HG03432 (cell line): ENCODE measurements at regions not wholly inside any gene's neighbourhood (a gene's known extent, or its start where the extent isn't known, plus 50 kb on each side); places are given as distances from the start of the nearest gene placed in this dataset.

ENCODE experiments used
- ATAC-seq: cut with Tn5 transposase; IDR thresholded peaks from one replicate; pipeline ENCODE4 v1.9.1; 2021; ENCODE audit warnings: mild to moderate bottlenecking, moderate library complexity; ENCODE audit not compliant: unreplicated experiment

DNA sequence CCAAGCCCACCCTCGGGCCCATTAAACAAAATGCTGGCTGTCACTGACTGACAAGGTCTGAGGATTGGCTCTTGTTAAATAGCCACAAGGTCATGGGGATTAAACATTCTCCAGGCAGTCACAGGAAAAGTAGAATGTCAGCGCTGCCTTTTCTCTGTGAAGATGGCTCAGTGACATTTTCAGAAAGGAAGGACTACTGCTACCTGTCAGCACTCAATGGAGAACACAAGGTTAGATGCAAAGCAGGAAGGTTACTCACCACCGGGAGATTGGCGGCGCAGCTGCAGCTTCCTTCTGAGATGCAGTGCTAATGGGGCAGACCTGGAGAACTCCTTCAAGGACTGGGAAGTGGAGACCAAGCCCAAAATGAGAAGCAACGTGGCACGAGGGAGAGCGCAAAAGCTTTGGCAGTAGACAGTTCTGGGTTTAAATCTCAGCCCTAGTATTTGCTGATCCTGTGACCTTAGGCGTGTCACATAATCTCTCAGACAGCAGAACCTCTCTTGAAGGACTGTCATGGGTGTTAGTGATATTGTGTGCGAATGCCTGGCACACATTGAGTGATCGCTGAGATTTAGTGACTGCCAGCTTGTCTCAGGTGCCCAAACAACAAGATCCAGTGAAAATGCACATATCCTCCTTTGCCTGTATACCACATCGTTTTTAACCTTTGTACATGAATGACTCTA is 213.1 kb upstream of the BOD1L1 start:
- no peak for ATAC-seq

- ATAC-seq: no peak
Observed at GRCh38 chr4:13844740-13845139, 217.2 kb upstream of the BOD1L1 start.

DNA sequence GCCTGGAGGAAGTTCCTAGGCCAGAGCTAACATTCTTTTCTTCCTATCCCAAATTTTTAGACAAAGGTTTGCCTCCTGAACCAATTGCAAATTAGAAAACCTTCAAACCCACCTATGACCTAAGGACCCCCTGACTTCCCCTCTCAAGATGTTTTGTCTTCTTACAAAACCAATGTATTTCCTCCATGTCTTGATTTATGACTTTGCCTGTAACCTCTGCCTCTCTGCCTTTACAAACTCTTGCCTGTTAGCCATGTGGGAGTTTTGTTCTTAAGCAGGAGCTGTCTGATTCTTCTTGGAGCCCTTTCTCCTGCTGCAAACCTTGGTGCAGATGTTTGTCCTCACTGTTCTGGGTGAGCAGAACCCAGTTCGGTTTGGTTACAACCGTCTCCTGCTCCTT is 222.3 kb upstream of the BOD1L1 start:
- ATAC-seq: no peak

GRCh38 chr4:13851085-13851940 is 223.8 kb upstream of the BOD1L1 start:
- no peak for ATAC-seq

DNA sequence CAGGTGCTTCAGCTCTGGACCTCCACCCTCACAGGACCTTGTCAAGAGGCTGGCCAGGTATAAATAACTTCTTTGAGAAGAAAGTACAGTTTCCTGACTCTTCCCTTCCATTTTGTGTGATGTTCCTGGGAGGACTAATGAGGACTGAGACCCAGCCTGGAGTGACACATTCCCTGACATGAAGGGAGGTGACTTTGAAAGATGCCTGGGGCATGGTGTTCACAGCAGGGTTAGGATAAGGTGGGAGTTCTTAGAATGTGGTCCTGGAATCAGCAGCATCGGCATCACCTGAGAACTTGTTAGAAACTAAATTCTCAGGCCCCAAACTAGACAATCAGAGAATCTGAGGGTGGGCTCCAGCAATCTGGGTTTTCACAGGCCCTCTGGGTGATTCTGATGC is 224.9 kb upstream of the BOD1L1 start:
- ATAC-seq: no peak

GRCh38 chr4:13856387-13856786 is 228.9 kb upstream of the BOD1L1 start:
- no peak for ATAC-seq

- no peak for ATAC-seq
Observed at GRCh38 chr4:13857397-13857796, 229.9 kb upstream of the BOD1L1 start.

GRCh38 chr4:13857800-13858199 is 230.3 kb upstream of the BOD1L1 start:
- ATAC-seq: no peak

GRCh38 chr4:13859423-13859822 is 231.9 kb upstream of the BOD1L1 start:
- ATAC-seq: no peak

DNA sequence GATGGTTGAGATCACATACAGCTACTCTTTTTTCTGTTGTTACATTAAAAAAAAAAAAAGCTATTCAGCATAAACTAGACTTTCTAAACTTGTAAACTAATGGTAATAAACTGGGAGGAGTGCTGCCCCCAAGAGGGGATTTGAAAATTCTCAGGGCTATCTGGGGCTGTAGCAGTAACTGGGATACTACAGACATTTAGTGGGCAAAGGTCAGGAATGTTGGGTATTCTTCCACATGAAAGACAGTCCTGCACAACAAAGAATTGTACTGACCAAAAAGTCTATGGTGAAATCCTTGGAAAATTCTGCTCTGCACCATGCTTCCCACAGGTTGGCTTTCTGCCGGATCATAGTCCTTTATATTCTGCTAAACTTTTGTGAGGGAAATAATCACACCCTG is 232.6 kb upstream of the BOD1L1 start:
- ATAC-seq: no peak

DNA sequence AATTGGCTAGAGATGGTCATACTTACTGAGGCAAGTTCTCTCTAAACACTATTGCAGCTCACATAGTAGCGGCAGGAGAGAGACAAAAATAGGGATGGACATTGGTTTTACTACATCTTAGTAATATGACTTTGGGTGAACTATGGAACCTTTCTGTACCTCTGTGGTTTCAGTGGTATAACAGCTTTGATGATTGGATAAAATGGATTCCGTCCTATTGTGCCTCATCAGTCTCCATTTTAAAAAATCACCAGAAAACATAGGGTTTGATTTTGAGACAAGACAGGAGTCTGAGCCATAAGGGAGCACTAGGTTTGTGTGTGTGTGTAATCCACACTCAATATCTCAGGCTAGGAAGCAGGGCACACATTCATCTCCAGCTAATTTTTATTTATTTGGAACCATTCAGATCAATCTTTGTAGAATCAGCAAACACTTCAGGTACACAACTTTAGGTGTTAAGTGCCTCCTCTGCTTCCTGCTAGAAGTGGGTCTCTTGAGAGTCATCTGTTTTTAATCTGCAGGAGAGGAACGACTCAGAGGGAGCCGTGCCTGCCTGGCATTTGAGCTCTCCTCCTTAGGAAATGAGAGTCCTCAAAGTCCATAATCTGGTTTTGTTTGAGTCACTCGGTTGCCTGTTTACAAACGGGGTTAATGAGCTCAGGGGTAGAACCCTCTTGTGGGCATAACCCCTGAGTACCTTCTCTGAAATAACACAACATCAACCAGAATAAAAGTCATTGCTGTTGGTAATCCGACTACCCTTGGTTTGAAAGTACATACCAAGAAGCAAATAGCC is 238.5 kb upstream of the BOD1L1 start:
- no peak for ATAC-seq

- no peak for ATAC-seq
Observed at GRCh38 chr4:13866881-13867280, 239.4 kb upstream of the BOD1L1 start.

DNA sequence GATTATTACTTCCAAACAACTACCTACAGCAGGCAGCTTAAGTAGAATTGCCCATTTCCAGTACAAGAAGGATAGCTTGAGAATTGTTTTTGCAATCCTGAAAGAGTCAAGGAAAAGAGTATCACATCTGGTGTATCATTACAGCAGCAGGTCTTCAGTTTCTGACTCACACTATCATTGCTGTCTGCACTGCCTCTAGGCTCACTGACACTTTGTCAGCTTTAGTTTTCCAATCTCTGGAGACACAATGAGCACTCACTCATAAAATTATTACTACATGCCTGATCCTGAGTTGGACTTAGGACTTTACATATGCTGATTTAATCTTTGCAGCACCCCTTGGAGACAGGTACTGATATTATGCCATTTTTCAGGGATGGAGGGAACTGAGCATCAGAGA is 244.6 kb upstream of the BOD1L1 start:
- ATAC-seq: no peak

DNA sequence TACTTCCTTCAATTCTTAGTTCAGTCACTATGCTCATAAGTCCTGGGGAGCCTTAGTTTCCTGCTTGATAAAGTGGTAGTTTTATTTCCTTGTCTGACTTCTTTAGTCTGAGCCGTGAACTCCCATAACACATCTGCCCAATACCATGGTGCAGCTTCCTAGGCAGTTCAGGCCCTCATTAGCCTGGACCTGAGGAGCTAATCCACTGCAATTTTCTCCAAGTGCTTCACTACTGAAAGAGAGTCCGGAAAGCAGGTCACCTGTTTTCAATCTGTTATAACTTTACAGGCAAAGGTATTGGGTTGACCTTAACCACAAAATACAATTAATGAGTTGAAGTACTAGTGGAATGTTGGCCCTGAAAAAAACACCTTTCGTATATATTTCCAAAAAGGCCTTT is 245.4 kb upstream of the BOD1L1 start:
- no peak for ATAC-seq

DNA sequence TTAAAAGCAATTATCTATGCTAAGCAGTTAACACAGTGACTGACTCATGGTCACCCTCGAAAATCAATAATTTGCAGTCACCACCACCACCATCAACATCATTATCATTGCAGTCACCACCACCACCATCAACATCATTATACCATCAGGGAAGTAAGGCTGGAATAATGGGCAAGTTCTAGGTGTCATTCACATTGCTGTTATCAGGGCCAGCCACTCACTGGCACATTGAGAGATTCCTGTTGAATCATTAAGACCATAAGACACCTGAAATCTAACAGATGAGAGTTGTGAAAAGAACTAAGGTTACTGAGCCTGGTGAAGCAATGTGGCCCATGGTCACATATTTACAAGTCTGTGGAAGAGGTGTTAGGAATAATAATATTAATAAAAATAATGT is 247.7 kb upstream of the BOD1L1 start:
- no peak for ATAC-seq

- no peak for ATAC-seq
Observed at GRCh38 chr4:13876131-13876530, 248.6 kb upstream of the BOD1L1 start.

DNA sequence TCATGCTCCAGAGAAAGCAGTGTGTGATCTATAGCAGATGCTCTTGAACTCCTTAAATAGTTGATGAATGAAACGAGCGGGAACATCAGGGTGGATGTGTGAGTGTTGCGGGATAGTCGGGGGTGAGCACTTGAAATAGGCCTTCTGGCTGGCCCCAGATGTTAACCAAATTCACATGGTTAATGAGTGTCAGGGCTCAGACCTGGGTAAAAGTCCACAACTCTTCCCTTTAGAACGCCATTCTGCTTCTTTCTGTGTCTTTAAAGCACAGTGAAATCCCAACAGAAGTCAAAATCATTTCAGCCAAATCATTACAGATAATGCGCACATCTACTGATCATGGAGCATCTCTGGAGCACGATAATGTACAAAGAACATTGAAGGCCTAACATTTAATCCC is 249.4 kb upstream of the BOD1L1 start:
- ATAC-seq: no peak

- ATAC-seq: no peak
Observed at GRCh38 chr4:13877626-13878025, 250.1 kb upstream of the BOD1L1 start.

DNA sequence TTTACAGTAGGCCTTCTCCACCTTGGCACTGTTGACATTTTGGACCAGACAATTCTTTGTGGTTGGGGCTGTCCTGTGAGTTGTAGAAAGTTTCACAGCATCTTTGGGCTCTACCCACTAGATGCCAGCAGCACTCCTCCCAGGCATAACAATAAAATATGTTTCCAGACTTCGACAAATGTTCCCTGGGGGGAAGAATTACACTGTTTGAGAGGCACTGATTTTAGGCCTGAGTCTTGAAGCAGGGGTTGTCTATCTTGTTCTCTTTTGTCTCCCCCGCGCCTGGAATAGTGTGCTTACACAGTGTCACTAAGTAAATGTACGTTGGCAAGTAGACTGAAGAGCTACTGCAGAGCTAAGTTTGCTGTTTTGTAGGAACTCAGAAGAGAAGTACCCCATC is 254.4 kb upstream of the BOD1L1 start:
- ATAC-seq: no peak

GRCh38 chr4:13887010-13887409 is 259.5 kb upstream of the BOD1L1 start:
- ATAC-seq: no peak

DNA sequence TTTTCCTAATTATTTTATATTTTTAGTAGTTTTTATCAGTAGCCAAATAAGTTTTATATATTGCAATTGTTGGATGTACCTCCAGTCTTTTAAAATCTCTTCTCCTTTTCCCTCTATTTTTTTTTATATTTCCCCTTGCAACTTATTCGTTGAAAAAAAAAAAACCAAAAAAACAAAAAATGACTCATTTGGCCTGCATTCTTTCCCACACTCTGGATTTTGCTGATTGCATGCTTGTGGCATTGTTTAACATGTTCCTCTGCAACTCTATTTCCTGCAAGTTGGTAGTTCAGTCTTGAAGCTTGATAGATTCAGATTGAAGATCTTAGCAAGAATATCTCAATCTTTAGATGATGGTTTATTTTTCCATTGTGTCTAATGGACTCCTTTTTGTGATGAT is 260.6 kb upstream of the BOD1L1 start:
- no peak for ATAC-seq

DNA sequence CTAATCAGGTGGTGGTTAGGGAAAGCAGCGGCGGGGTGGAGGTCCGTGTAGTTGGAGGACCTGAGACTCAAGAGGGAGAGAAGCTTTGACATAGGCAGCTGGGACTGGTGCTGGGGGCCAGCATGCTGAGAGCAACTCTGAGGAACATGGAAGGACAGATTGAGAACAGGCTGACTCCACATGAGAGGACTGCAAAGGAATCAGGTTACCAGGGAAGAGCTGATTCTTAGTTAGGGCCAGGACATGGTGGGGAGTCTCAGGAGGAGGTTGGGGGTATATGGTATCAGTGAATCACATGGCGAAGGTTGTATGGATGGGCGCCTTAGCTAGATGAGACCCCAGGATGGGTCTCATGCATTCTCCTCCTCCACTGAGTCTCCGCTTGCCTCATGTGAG is 264.0 kb upstream of the BOD1L1 start:
- ATAC-seq: no peak
